Small intestine (tissue), 7 donors: ENCODE measurements at regions not wholly inside any gene's neighbourhood (a gene's known extent, or its start where the extent isn't known, plus 50 kb on each side); places are given as distances from the start of the nearest gene placed in this dataset.
"Not testable (repeated sequence)": the region's sequence is repeated elsewhere in the genome, so short reads cannot be mapped to it uniquely, and the experiment has no call there.

Source experiments
- DNase-seq, 2 donors: peaks; one replicate each; pipeline versions ENCODE4 v3.0.0 to v3.0.0-alpha.2; 2013
- FAIRE-seq: peaks from 2 replicates; lab custom pipeline; 2012; peaks lifted over from hg19 to GRCh38; lab: Jason Lieb, UNC
- H3K27ac ChIP-seq, 3 donors: one replicate each; pipeline ENCODE4 v1.5.1; 2013; ENCODE audit warnings: low read length in 2 of 3, mild to moderate bottlenecking in 2 of 3, control low read depth in 1 of 3, inconsistent platforms in 1 of 3, low read depth in 1 of 3, moderate library complexity in 1 of 3
- H3K27me3 ChIP-seq, 3 donors: one replicate each; pipeline ENCODE4 v1.6.1; 2013; ENCODE audit warnings: low read length in 3 of 3, inconsistent platforms in 1 of 3; ENCODE audit not compliant: control insufficient read depth in 3 of 3, insufficient read depth in 3 of 3
- H3K36me3 ChIP-seq, 3 donors: one replicate each; pipeline ENCODE4 v1.6.1; 2013; ENCODE audit warnings: low read length in 3 of 3, inconsistent platforms in 1 of 3, low read depth in 1 of 3, mild to moderate bottlenecking in 1 of 3, moderate library complexity in 1 of 3; ENCODE audit not compliant: control insufficient read depth in 3 of 3, insufficient read depth in 2 of 3
- H3K4me1 ChIP-seq, 3 donors: one replicate each; pipeline ENCODE4 v1.6.1; 2013; ENCODE audit warnings: low read length in 2 of 3, inconsistent platforms in 1 of 3, low read depth in 1 of 3, mild to moderate bottlenecking in 1 of 3, moderate library complexity in 1 of 3; ENCODE audit not compliant: control insufficient read depth in 3 of 3, insufficient read depth in 2 of 3
- H3K4me3 ChIP-seq, 3 donors: one replicate each; pipeline ENCODE4 v1.5.1; 2013; ENCODE audit warnings: low read length in 3 of 3, control low read depth in 1 of 3, inconsistent platforms in 1 of 3, low read depth in 1 of 3, mild to moderate bottlenecking in 1 of 3, moderate library complexity in 1 of 3
- H3K9me3 ChIP-seq, 2 donors: one replicate each; pipeline ENCODE4 v1.6.1; 2013; ENCODE audit warnings: low read depth in 1 of 2, low read length in 1 of 2; ENCODE audit not compliant: control insufficient read depth in 2 of 2, insufficient read depth in 1 of 2
- WGBS, 3 donors: extraction: QIAGEN DNeasy Blood & Tissue Kit; methylation state at CpG; one replicate each; pipeline ENCODE4 v1.1.7; 2013; 5-methylcytosine and 5-hydroxymethylcytosine counted together
- donor health status: healthy with polysubstance abuse.
- donor health status: control.
- donor health status: control.
- donor health status: Bipolar disorder and iron deficiency.
- donor health status: healthy.

- FAIRE-seq, result no peak
Observed at GRCh38 chr9:94443032-94443722, 111.7 kb upstream of the PCAT7 start.

GRCh38 chr9:94445863-94446262 is 109.0 kb upstream of the PCAT7 start:
- H3K9me3 ChIP-seq, result no peaks in the 10 kb centered on the region
- H3K4me3 ChIP-seq, result no peak overlapping the region
- no peak overlapping the region for H3K27ac ChIP-seq
- peaks cover 2 to 13% (median 9%) of the 10 kb centered on the region in 3 donors for H3K36me3 ChIP-seq
- DNase-seq (no peak), FAIRE-seq (no peak)
- 60 to 87% (median 87%) methylated on average over 2 of the region's 2 CpGs for WGBS, 3 donors
- H3K4me1 ChIP-seq, result no peaks in the 10 kb centered on the region
- H3K27me3 ChIP-seq, result no peaks in the 10 kb centered on the region

More at GRCh38 chr9:94443032-94443722, 111.7 kb upstream of the PCAT7 start:
- Histone ChIP-seq H3K4me3 (no peak overlapping the region), H3K9me3 (no peaks in the 10 kb centered on the region), H3K4me1 (no peaks in the 10 kb centered on the region), H3K27ac (no peak overlapping the region), H3K27me3 (no peaks in the 10 kb centered on the region), H3K36me3 (peaks cover 2 to 8% (median 8%) of the 10 kb centered on the region in 3 donors)
- 72 to 88% (median 80%) methylated on average over 6 of the region's 6 CpGs for WGBS, 3 donors
- DNase-seq, result no peak

- 95 to 100% (median 97%) methylated on average over 2 of the region's 2 CpGs for WGBS, 3 donors
- DNase-seq (no peak), FAIRE-seq (no peak)
- no peak overlapping the region for H3K4me3 ChIP-seq
- no peaks in the 10 kb centered on the region for H3K9me3 ChIP-seq
- peaks cover 5 to 27% (median 10%) of the 10 kb centered on the region in 3 donors for H3K36me3 ChIP-seq
- H3K27ac ChIP-seq, result no peak overlapping the region
- no peaks in the 10 kb centered on the region for H3K27me3 ChIP-seq
- H3K4me1 ChIP-seq, result no peaks in the 10 kb centered on the region
Observed at GRCh38 chr9:94449486-94449885, 105.4 kb upstream of the PCAT7 start.

- 75 to 89% (median 86%) methylated on average over 2 of the region's 2 CpGs for WGBS, 3 donors
- no peak for FAIRE-seq
Observed at GRCh38 chr9:94464790-94465189, 90.1 kb upstream of the PCAT7 start.

GRCh38 chr9:94472063-94472462 is 82.8 kb upstream of the PCAT7 start:
- not testable (repeated sequence) for H3K4me1 ChIP-seq, H3K36me3 ChIP-seq, H3K27ac ChIP-seq, H3K27me3 ChIP-seq, DNase-seq, FAIRE-seq, H3K4me3 ChIP-seq
- peaks cover 0 to 14% of the 10 kb centered on the region in 2 donors for H3K9me3 ChIP-seq
- 81 to 88% (median 84%) methylated on average over 4 of the region's 4 CpGs for WGBS, 3 donors

More at GRCh38 chr9:94464790-94465189, 90.1 kb upstream of the PCAT7 start:
- H3K4me1 ChIP-seq, result no peaks in the 10 kb centered on the region
- peaks cover 0 to 19% of the 10 kb centered on the region in 2 donors for H3K9me3 ChIP-seq
- DNase-seq, result no peak
- peaks cover 2 to 10% (median 7%) of the 10 kb centered on the region in 3 donors for H3K36me3 ChIP-seq
- H3K4me3 ChIP-seq, result no peak overlapping the region
- no peaks in the 10 kb centered on the region for H3K27me3 ChIP-seq
- H3K27ac ChIP-seq, result no peak overlapping the region

GRCh38 chr9:94472806-94473360 is 82.0 kb upstream of the PCAT7 start:
- peaks cover 0 to 12% of the 10 kb centered on the region in 2 donors for H3K9me3 ChIP-seq
- no peak overlapping the region for H3K27ac ChIP-seq
- H3K27me3 ChIP-seq, result no peaks in the 10 kb centered on the region
- H3K4me1 ChIP-seq, result no peaks in the 10 kb centered on the region
- H3K4me3 ChIP-seq, result no peak overlapping the region
- no peak for FAIRE-seq
- 92 to 98% (median 98%) methylated on average over 4 of the region's 4 CpGs for WGBS, 3 donors
- no peak for DNase-seq
- no peaks in the 10 kb centered on the region for H3K36me3 ChIP-seq

- Histone ChIP-seq H3K36me3 (no peaks in the 10 kb centered on the region), H3K9me3 (no peaks in the 10 kb centered on the region), H3K4me1 (no peaks in the 10 kb centered on the region), H3K27ac (no peak overlapping the region), H3K4me3 (no peak overlapping the region), H3K27me3 (no peaks in the 10 kb centered on the region)
- WGBS, 3 donors, result 88 to 92% (median 90%) methylated on average over 26 to 29 of the region's 29 CpGs
- DNase-seq (no peak), FAIRE-seq (no peak)
Observed at GRCh38 chr9:94478755-94479730, 75.8 kb upstream of the PCAT7 start.

GRCh38 chr9:94479757-94480156 is 75.1 kb upstream of the PCAT7 start:
- Histone ChIP-seq H3K4me1 (no peaks in the 10 kb centered on the region), H3K9me3 (no peaks in the 10 kb centered on the region), H3K4me3 (no peak overlapping the region), H3K27ac (no peak overlapping the region), H3K36me3 (no peaks in the 10 kb centered on the region), H3K27me3 (no peaks in the 10 kb centered on the region)
- no peak for FAIRE-seq
- no peak for DNase-seq
- 82 to 87% (median 84%) methylated on average over 9 of the region's 9 CpGs for WGBS, 3 donors
